H1 (cell line): ENCODE measurements at regions not wholly inside any gene's neighbourhood (a gene's known extent, or its start where the extent isn't known, plus 50 kb on each side); places are given as distances from the start of the nearest gene placed in this dataset.
A peak's percentile ranks its signal among the peaks of the same experiment; 100 is the strongest.

Source experiments
- CTCF ChIA-PET: fragments of 300-600 bp; sonication (Branson Sonifier 250); formaldehyde crosslinking; loops from one replicate; lab custom pipeline; 2021; ENCODE audit not compliant: partially characterized antibody; lab: Charles Lee
- POLR2A ChIA-PET: fragments of 300-600 bp; sonication (Branson Sonifier 250); formaldehyde crosslinking; loops from one replicate; lab custom pipeline; 2021; ENCODE audit warnings: inconsistent platforms; ENCODE audit not compliant: partially characterized antibody; lab: Charles Lee
- DNase-seq, 2 experiments: peaks; one replicate each; pipeline versions ENCODE4 v3.0.0 to v3.0.0-alpha.2; 2010 to 2022; ENCODE audit warnings: low spot score in 2 of 2, low read depth in 1 of 2, mixed read lengths in 1 of 2
- FAIRE-seq: peaks from 2 replicates; lab custom pipeline; 2011; peaks lifted over from hg19 to GRCh38; lab: Jason Lieb, UNC
- H2AFZ ChIP-seq: 2 replicates; pipeline ENCODE4 v1.8.1; 2012; ENCODE audit warnings: low read length, inconsistent platforms
- H2AK5ac ChIP-seq: 2 replicates; pipeline ENCODE4 v1.6.1; 2013; ENCODE audit warnings: low read depth, low read length
- H2BK120ac ChIP-seq: replicated peaks from 2 replicates; pipeline ENCODE3; 2013; ENCODE audit warnings: low read depth, low read length, inconsistent platforms
- H2BK12ac ChIP-seq: 2 replicates; pipeline ENCODE4 v1.6.1; 2013; ENCODE audit warnings: low read depth, low read length
- H2BK15ac ChIP-seq: 2 replicates; pipeline ENCODE4 v1.6.1; 2013; ENCODE audit warnings: low read length
- H2BK20ac ChIP-seq: 2 replicates; pipeline ENCODE4 v1.6.1; 2013; ENCODE audit warnings: low read length
- H2BK5ac ChIP-seq: 2 replicates; pipeline ENCODE4 v1.6.1; 2013; ENCODE audit warnings: low read depth, low read length
- H3K14ac ChIP-seq: 2 replicates; pipeline ENCODE4 v1.6.1; 2013; ENCODE audit warnings: inconsistent platforms; ENCODE audit not compliant: insufficient read length
- H3K18ac ChIP-seq: 2 replicates; pipeline ENCODE4 v1.6.1; 2013; ENCODE audit warnings: low read length; ENCODE audit errors: extremely low read depth
- H3K23ac ChIP-seq: 2 replicates; pipeline ENCODE4 v1.6.1; 2013; ENCODE audit warnings: inconsistent platforms; ENCODE audit not compliant: insufficient read length
- H3K23me2 ChIP-seq: 2 replicates; pipeline ENCODE4 v1.6.1; 2013; ENCODE audit warnings: low read depth, low read length
- H3K27ac ChIP-seq: 2 replicates; pipeline ENCODE4 v1.6.1; 2011; ENCODE audit warnings: low read depth, low read length, inconsistent platforms
- H3K27me3 ChIP-seq, 4 experiments: replicated peaks in 1 of 4; 1 replicate in 1 of 4; 2 replicates in 3 of 4; pipeline versions ENCODE4 v1.6.1 to v1.8.1; 2011 to 2013; ENCODE audit warnings: low read length in 3 of 4, mild to moderate bottlenecking in 3 of 4, inconsistent platforms in 2 of 4, mixed read lengths in 2 of 4, moderate library complexity in 1 of 4; ENCODE audit not compliant: control insufficient read depth in 3 of 4, insufficient read depth in 3 of 4; ENCODE audit errors: extremely low read depth in 1 of 4
- H3K36me3 ChIP-seq, 4 experiments: 2 replicates each; pipeline versions ENCODE4 v1.6.1 to v1.8.1; 2011 to 2013; ENCODE audit warnings: mild to moderate bottlenecking in 4 of 4, low read length in 3 of 4, moderate library complexity in 2 of 4, control low read depth in 1 of 4, inconsistent platforms in 1 of 4; ENCODE audit not compliant: insufficient read depth in 4 of 4, control insufficient read depth in 2 of 4
- H3K4ac ChIP-seq: replicated peaks from 2 replicates; pipeline ENCODE3; 2013; ENCODE audit warnings: low read length, low read depth, mixed read lengths, inconsistent platforms; ENCODE audit not compliant: insufficient read length
- H3K4me1 ChIP-seq, 4 experiments: replicated peaks in 1 of 4; 1 replicate in 1 of 4; 2 replicates in 3 of 4; pipeline versions ENCODE4 v1.6.1 to v1.8.1; 2011 to 2013; ENCODE audit warnings: low read length in 3 of 4, inconsistent platforms in 2 of 4, mixed read lengths in 1 of 4; ENCODE audit not compliant: insufficient read depth in 4 of 4, control insufficient read depth in 3 of 4
- H3K4me2 ChIP-seq, 2 experiments: 2 replicates each; pipeline versions ENCODE4 v1.6.1 to v1.8.1; 2011 to 2013; ENCODE audit warnings: low read depth in 2 of 2, low read length in 2 of 2, control low read depth in 1 of 2, inconsistent platforms in 1 of 2, mild to moderate bottlenecking in 1 of 2; ENCODE audit not compliant: insufficient read depth in 1 of 2
- H3K4me3 ChIP-seq, 4 experiments: fragments of 200-600, 300-600 bp in 1 of 4; sonication (generic), shearing (Covaris generic), sonication (Bioruptor Twin) in 1 of 4; 2 replicates each; pipeline versions ENCODE4 v1.5.1 to v1.8.1; 2011 to 2016; ENCODE audit warnings: low read length in 4 of 4, low read depth in 3 of 4, control low read depth in 2 of 4, inconsistent platforms in 2 of 4, mild to moderate bottlenecking in 2 of 4, mixed read lengths in 1 of 4, moderate library complexity in 1 of 4; ENCODE audit not compliant: insufficient read depth in 2 of 4; ENCODE audit errors: extremely low read depth in 1 of 4
- H3K56ac ChIP-seq: replicated peaks from 2 replicates; pipeline ENCODE3; 2013; ENCODE audit warnings: low read depth, mild to moderate bottlenecking, mixed read lengths, low read length, inconsistent platforms; ENCODE audit not compliant: insufficient read length
- H3K79me1 ChIP-seq: 2 replicates; pipeline ENCODE4 v1.6.1; 2013; ENCODE audit warnings: low read depth, low read length, control low read depth
- H3K79me2 ChIP-seq, 2 experiments: 2 replicates each; pipeline versions ENCODE4 v1.6.1 to v1.8.1; 2012 to 2013; ENCODE audit warnings: low read length in 2 of 2, mild to moderate bottlenecking in 2 of 2, inconsistent platforms in 1 of 2; ENCODE audit not compliant: insufficient read depth in 2 of 2, control insufficient read depth in 1 of 2
- H3K9ac ChIP-seq, 4 experiments: replicated peaks in 1 of 4; 1 replicate in 1 of 4; 2 replicates in 3 of 4; pipeline versions ENCODE4 v1.6.1 to v1.8.1; 2011 to 2013; ENCODE audit warnings: low read depth in 3 of 4, low read length in 3 of 4, control low read depth in 2 of 4, mild to moderate bottlenecking in 2 of 4, moderate library complexity in 2 of 4, inconsistent platforms in 1 of 4; ENCODE audit errors: extremely low read depth in 1 of 4
- H3K9me3 ChIP-seq, 2 experiments: 2 replicates each; pipeline versions ENCODE4 v1.6.1 to v1.8.1; 2012 to 2013; ENCODE audit warnings: mild to moderate bottlenecking in 2 of 2, moderate library complexity in 2 of 2, control low read depth in 1 of 2, inconsistent platforms in 1 of 2, low read depth in 1 of 2, low read length in 1 of 2, mixed read lengths in 1 of 2; ENCODE audit not compliant: insufficient read depth in 2 of 2
- H4K20me1 ChIP-seq, 2 experiments: replicated peaks in 1 of 2; 2 replicates each; pipeline versions ENCODE3 to v1.8.1; 2011 to 2013; ENCODE audit warnings: inconsistent platforms in 2 of 2, low read length in 2 of 2, mild to moderate bottlenecking in 1 of 2; ENCODE audit not compliant: insufficient read depth in 2 of 2, control insufficient read depth in 1 of 2
- H4K5ac ChIP-seq: 2 replicates; pipeline ENCODE4 v1.6.1; 2013; ENCODE audit warnings: low read length, low read depth, mixed read lengths, inconsistent platforms; ENCODE audit not compliant: insufficient read length
- H4K8ac ChIP-seq: 2 replicates; pipeline ENCODE4 v1.8.0; 2013; ENCODE audit warnings: mild to moderate bottlenecking, moderate library complexity, low read length, inconsistent platforms; ENCODE audit not compliant: insufficient read depth; ENCODE audit errors: extremely low read depth
- H4K91ac ChIP-seq: replicated peaks from 2 replicates; pipeline ENCODE3; 2013; ENCODE audit warnings: low read length, mixed read lengths, inconsistent platforms; ENCODE audit not compliant: insufficient read length
- CTCF ChIP-seq, 3 experiments: IDR thresholded peaks; 1 replicate in 2 of 3; 2 replicates in 1 of 3; pipeline versions ENCODE4 v1.5.1 to v1.6.1; 2011; ENCODE audit warnings: low read length in 3 of 3, mild to moderate bottlenecking in 3 of 3, inconsistent platforms in 2 of 3, low read depth in 1 of 3, moderate library complexity in 1 of 3; ENCODE audit not compliant: insufficient read depth in 1 of 3; ENCODE audit errors: control extremely low read depth in 1 of 3
- RAD21 ChIP-seq, 2 experiments: IDR thresholded peaks in 1 of 2; conservative IDR thresholded peaks in 1 of 2; 2 replicates each; pipeline ENCODE4 v1.6.1; 2011; ENCODE audit warnings: low read depth in 2 of 2, low read length in 2 of 2, improper control_type of control experiment in 1 of 2, inconsistent platforms in 1 of 2, mild to moderate bottlenecking in 1 of 2, moderate library complexity in 1 of 2
- WGBS, 2 experiments: shearing (Covaris generic) in 1 of 2; methylation state at CpG; one replicate each; pipeline versions ENCODE4 v1.1.6 to v1.1.7; 2013 to 2015; ENCODE audit warnings: low lambda C conversion rate in 2 of 2, mixed read lengths in 2 of 2, inconsistent platforms in 1 of 2, low coverage in 1 of 2, missing lambda C conversion rate in 1 of 2; ENCODE audit not compliant: insufficient replicate concordance in 2 of 2, insufficient coverage in 1 of 2, insufficient read length in 1 of 2; ENCODE audit errors: extremely low coverage in 1 of 2, missing lambda C conversion rate in 1 of 2; 5-methylcytosine and 5-hydroxymethylcytosine counted together
- TF ChIP-seq, protein P1 (sequence below): IDR thresholded peaks from 2 replicates; pipeline ENCODE4 v1.6.1; 2012; ENCODE audit warnings: inconsistent platforms

DNA sequence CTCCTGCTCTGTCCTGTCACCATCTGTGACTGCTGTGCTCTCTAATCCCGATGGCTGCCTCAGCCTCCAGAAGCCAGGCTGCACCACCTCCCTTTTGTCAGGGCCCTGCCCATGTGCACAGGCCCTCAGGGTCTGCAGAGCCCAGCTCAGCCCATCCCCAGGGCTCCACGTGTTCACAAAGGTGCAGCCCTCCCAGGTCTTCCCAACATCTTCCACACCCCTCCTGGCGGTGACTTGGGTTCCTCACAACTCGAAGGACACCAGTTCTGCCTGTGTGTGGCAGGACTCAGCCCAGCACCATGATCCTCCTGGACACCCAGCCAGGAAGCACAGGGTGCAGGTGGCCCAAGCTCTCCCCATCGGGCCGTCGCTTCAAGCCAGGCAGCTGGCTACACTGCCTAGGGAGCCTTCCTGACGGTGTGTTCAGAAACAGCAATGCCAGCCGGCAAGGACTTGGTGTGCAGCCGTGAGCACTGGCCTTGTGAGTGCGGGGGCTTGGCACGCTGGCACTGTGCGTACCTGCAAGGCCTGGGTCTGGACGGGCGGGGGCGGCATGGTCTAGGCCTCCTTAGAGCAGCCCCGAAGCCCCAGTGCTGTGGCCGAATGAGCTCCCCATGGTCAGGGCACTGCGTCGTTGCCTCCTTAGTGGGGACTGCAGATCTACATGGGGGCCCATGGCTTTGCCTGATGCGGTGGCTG lies 96.1 kb downstream of the MRPL36 start:
- DNase-seq (peak in 1 of 2 experiments; percentile 55), FAIRE-seq (no peak)
- Histone ChIP-seq H3K79me2 (no peaks in the 10 kb centered on the region), H3K9ac (no peak overlapping the region), H3K23ac (no peak overlapping the region), H3K9me3 (peaks cover 0 to 5% of the 10 kb centered on the region in 2 experiments; a peak in 2 of 4 replicates), H2AK5ac (no peak overlapping the region), H3K4me1 (peaks cover 0 to 10% (median under 1%) of the 10 kb centered on the region in 4 experiments; a peak in 2 of 7 replicates), H2BK5ac (no peak overlapping the region), H3K4me2 (no peak overlapping the region), H3K27me3 (peaks cover 0 to 2% (median 0%) of the 10 kb centered on the region in 4 experiments; a peak in 2 of 7 replicates), H3K79me1 (no peaks in the 10 kb centered on the region), H3K18ac (no peak overlapping the region), H2BK15ac (peak overlapping the region; percentile 81), H4K91ac (no peak overlapping the region), H3K36me3 (no peaks in the 10 kb centered on the region), H4K5ac (no peak overlapping the region), H3K4me3 (no peak overlapping the region), H4K8ac (no peak overlapping the region), H4K20me1 (peaks cover 0 to 3% of the 10 kb centered on the region in 2 experiments), H2BK120ac (no peak overlapping the region), H2BK12ac (peak overlapping the region; percentile 71; the same call in 1 of the 2 replicates), H3K27ac (no peak overlapping the region), H3K56ac (no peak overlapping the region), H2AFZ (no peak overlapping the region), H3K23me2 (no peaks in the 10 kb centered on the region), H2BK20ac (no peak overlapping the region; the same call in 1 of the 2 replicates), H3K4ac (no peak overlapping the region), H3K14ac (no peak overlapping the region)
- WGBS, 2 experiments, result 89% methylated on average over 20 of the region's 21 CpGs; no CpG with 5 or more reads in 1 of the 2 experiments
- TF ChIP-seq, protein P1, sequence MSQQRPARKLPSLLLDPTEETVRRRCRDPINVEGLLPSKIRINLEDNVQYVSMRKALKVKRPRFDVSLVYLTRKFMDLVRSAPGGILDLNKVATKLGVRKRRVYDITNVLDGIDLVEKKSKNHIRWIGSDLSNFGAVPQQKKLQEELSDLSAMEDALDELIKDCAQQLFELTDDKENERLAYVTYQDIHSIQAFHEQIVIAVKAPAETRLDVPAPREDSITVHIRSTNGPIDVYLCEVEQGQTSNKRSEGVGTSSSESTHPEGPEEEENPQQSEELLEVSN, result no peak; the same call in 1 of the 2 replicates
- TF ChIP-seq RAD21 (IDR thresholded peaks at IDR 0.05 in 1 of 2, conservative IDR thresholded peaks at IDR 0.05 in 1 of 2; ENCODE audit: low read depth in 2 of 2, low read length in 2 of 2) (peak; percentile 50 to 63), CTCF (IDR thresholded peaks at IDR 0.05; ENCODE audit: control extremely low read depth in 1 of 3, insufficient read depth in 1 of 3, low read depth in 1 of 3, low read length in 3 of 3) (peak; percentile 12 to 46 (median 21); a peak in 2 of 4 replicates)
- ChIA-PET CTCF (interaction anchor here (0.6 to 3.0 kb wide), 11 partner anchors 16 to 565 kb away, joined by 3 to 17 read pairs (median 4); no protein-coding TSS in a partner anchor), POLR2A (no interaction called here)
